ENCODE measurements at regions not wholly inside any gene's neighbourhood (a gene's known extent, or its start where the extent isn't known, plus 50 kb on each side); places are given as distances from the start of the nearest gene placed in this dataset.
A peak's percentile ranks its signal among the peaks of the same experiment; 100 is the strongest.

DNA sequence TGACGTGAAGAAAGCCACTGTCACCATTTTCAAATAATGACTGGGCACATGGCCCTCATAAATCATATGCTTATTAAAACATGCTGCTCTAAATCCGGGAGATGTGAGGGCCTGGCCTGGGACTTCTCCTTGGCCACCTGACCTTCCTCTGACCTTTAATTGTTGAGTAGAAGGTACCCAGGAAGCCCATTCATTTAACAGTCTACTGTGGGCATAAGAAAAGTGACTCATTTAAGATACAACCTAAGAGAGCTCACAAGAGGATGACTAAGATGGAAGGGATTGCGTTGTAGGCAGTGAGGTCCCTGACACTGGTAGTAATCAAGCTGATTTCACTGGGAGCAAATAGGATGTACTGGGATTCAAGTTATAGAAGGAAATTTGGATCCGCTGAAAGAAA is 203.4 kb upstream of the GPR26 start:
- no peak for DNase-seq

GRCh38 chr10:123463181-123463580 is 203.0 kb upstream of the GPR26 start:
- DNase-seq = no peak

DNA sequence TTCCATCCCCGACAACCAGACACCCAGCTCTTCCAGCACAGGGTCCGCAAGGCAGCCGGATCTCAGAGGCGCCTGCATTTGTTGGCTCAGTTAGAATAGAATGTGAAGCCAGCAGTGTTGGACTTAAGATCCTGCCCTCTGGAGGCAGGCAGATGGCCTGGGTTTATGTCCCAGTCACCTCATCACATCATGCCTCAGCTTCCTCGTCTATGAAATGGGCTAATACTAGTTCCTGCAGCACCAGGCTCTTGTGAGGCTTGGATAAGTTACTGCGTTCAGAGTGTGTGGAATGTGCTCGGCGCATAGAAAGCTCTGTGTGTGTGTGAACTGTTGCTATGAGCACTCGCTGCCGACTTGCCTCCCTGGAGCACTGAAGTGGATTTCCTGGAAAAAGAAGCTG is 202.5 kb upstream of the GPR26 start:
- DNase-seq = no peak

- DNase-seq = no peak
These were observed 201.5 kb upstream of the GPR26 start for GRCh38 chr10:123464430-123465323.

DNA sequence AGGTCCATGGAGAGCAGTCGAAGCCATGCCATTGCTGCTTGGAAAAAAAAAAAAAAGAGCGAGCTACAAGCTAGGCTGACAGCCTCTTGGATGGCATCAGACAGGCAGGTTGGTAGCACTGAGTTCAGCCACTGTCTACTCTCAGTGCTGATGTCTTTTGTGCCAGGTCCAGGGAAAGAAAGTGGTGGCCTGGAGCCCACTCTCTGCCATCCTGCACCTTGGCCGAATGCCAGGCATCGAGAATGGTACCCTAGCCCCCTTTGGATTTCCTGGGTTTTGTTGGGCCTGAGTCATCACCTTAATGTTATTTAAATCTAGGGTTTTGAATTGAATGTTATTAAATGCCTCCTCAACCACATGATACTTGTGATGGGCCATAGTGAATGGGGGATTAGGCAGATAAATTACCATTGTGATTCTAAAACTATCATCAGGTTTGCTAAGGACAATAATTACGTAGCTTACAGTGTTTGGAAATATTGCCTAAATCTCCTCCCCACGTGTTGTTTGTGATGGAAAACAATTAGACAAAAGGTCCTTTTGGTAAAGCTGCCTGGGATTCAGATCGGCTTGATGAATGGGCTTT is 195.7 kb upstream of the GPR26 start:
- peak; percentile 53 for DNase-seq

DNA sequence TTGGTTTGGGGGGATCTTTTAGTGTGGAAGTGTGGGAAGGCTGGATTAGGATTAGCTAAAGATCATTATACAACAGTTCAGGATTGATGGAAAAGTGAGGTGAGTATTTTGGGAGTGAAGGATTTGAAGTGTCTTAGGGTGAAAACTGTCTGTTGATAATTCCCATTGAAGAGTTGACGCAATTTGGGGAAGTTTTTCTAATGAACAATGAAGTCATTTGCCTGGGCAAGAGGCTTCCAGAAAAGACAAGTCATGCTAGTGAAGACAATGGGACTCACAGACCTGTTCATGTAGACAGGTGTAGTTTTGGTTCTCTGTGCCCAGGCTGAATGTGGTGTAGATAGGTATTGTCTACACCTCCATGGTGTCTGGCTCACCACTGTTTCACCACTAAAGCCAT is 194.3 kb upstream of the GPR26 start:
- no peak for DNase-seq

DNA sequence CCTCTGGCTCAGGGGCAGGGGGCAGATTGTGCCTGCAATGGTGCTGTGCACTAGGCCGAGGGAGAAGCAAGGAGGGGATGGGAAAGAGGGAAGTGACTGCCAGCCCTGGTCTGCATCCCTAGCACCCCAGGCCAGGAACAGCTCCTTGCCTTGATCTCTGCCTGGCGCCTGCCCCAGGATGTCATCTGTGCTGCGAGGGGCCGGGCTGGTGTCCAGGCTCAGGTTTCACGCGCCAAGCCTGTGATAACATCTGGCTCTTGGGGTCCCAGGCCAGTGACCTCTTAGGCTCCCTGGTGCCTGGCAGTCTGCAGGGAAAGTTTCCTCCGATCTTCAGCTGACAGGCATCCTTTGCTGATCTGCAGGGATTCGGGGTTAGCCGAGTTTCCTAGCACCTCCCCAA is 193.5 kb upstream of the GPR26 start:
- no peak for DNase-seq

GRCh38 chr10:123474700-123475099 is 191.5 kb upstream of the GPR26 start:
- no peak for DNase-seq

DNA sequence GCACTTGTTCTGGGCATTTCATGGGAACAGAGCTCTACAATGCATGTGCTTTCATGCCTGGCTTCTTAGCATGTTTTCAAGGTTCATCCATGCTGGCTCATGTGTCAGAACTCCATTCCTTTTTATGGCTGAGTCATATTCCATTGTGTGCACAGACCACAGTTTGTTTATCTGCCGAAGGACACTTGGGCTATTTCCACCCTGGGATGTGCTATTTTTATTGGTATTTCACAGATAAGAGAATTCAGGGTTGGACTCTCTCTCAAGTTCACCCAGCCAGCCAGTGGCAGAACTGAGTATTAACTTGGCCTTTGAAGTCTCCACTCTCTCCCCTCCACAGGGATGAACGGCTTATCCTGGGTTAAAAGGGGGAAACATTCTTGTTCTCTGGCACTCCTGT is 190.7 kb upstream of the GPR26 start:
- no peak for DNase-seq

- DNase-seq = no peak
These were observed 188.0 kb upstream of the GPR26 start for GRCh38 chr10:123478116-123478515.

GRCh38 chr10:123479640-123480039 is 186.5 kb upstream of the GPR26 start:
- DNase-seq = no peak

GRCh38 chr10:123480344-123480743 is 185.8 kb upstream of the GPR26 start:
- no peak for DNase-seq

DNA sequence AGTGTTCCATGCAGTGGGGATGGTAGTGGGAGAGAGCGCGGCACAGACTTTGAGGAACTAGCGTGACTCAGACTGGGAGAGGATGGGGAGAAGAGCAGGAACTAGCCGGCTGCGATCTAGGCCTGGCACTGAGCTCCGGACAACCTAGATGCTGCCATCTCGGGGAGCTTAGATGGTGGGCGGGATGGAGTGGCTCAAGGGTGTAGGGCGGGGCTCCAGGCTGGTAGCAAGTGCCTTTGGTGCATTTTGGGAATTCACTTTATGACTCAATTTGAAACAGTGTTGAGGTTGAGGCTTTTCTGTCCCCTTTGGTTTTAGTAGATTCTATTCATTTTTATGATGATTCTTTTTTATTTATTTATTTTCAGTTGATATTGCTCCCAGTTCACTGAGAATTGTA is 185.3 kb upstream of the GPR26 start:
- no peak for DNase-seq

- no peak for DNase-seq
These were observed 181.4 kb upstream of the GPR26 start for GRCh38 chr10:123484722-123485121.

DNA sequence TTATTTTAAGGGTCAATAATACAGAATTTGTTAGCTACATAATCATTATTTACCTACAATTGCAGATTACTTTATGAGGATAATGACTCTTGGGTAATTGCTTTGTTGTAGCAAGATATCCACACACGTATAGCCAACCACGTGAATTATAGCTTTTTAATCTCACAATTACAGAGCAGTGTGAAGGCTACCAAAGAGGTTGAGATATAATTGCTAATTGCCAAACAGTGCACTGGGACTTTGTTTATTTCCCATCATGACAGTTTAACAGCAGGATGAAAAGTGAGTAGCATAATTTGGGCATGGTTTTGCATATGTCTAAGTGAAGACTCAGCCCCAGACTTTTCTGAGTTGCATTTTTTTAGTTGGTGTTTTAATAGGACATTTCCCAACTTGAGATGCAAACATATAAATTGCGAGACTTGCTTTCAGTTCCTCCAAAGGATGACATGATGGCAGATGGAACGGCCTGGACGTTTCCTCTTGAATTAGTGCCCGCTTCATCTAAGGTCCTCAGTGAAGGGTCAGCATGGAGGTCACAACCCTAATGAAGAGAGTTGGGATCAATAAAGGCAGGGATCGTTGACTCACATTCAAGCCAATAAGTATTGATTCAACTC is 180.7 kb upstream of the GPR26 start:
- DNase-seq = peak; percentile 15

- DNase-seq = no peak
These were observed 177.7 kb upstream of the GPR26 start for GRCh38 chr10:123488436-123488835.

DNA sequence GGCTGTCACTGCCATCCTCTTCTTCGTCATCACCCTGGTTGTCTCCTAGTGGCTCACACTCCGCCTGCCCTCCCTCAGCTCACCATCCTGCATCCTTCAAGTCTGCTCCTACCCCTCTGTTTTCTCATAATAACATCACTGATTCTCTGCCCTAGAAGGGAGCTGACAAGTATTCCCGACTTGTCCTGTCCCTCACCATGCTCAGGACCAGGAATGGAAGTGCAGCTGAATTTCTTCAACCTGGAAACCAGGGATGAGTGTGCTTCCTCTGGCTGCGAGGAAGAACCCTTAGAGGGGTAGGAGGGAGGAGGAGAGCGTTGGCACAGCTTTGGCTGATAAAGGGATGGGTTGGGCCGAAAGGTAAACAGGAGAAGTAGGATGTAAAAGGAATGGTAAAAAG is 174.8 kb upstream of the GPR26 start:
- no peak for DNase-seq

DNA sequence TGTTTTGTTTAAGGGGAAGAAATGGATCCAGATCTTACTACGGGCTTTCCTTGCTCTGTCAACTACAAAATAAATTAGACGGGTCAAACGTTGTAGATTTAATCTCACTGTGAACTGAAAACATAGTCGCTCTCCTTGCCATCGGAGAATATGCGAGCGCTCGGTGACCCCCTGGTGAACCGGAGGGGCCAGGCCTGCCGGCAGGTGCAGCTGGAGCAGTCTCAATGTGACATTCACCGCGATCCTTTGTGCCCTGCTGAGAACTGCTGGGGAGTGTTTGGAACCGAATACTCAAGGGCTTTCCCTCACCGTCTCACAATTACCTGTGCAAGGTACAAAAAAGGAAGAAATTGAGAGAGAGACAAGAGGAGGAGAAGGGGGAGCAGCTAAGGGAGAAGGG is 174.1 kb upstream of the GPR26 start:
- DNase-seq = no peak

GRCh38 chr10:123494301-123494808 is 171.8 kb upstream of the GPR26 start:
- no peak for DNase-seq

DNA sequence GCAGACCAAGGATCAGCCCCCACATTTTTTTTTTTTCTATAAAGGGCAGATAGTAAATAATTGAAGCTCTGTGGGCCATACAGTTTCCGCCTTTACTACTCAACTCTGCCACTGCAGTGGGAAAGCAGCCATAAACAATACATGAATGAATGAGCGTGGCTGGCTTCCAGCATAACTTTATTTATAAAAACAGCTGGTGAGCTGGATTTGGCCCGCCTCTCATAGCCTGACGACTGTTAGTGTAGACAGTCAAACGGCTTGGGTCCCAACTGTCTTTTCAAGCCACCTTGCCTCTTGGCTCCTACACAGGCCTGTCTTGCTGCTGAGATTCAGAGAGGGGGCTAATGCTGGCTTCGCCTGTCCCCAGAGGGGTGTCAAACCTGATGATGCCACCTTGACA is 169.8 kb upstream of the GPR26 start:
- peak; percentile 44 for DNase-seq

GRCh38 chr10:123496996-123497660 is 169.0 kb upstream of the GPR26 start:
- peak; percentile 44 for DNase-seq

DNA sequence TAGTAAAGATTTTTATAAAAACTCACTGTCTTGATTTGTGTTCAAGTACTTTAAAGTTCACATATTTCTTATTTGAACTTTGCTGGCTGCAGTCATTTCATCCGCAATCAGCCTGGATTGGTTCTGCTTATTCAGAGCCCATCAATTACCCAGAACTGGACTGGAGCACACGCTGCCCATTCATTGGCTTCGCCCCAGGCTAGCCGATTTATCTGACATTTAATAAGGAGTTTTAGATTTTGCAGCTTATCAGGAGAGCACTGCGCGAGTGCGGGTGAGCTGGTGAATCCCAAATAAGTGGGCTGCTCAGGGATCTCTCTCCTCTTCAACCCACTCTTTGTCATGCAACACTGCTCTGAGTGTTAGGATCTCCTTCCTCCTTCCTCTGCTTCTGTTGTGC is 166.0 kb upstream of the GPR26 start:
- DNase-seq = no peak

GRCh38 chr10:123501148-123501547 is 165.0 kb upstream of the GPR26 start:
- DNase-seq = no peak
